NB4 (cell line): ENCODE measurements at regions not wholly inside any gene's neighbourhood (a gene's known extent, or its start where the extent isn't known, plus 50 kb on each side); places are given as distances from the start of the nearest gene placed in this dataset.

Source experiments
- DNase-seq: peaks from one replicate; pipeline ENCODE4 v3.0.0; 2010; ENCODE audit warnings: low read depth
- H3K4me3 ChIP-seq: one replicate; pipeline ENCODE4 v1.5.1; 2011; ENCODE audit warnings: mild to moderate bottlenecking, low read depth, low read length, moderate library complexity
- MYC ChIP-seq: IDR thresholded peaks from 2 replicates; pipeline ENCODE4 v1.6.1; 2011; ENCODE audit warnings: low read depth, low read length
- POLR2A ChIP-seq: IDR thresholded peaks from 2 replicates; pipeline ENCODE4 v1.6.1; 2011; ENCODE audit warnings: mild to moderate bottlenecking; ENCODE audit not compliant: insufficient read length; ENCODE audit errors: extremely low read depth
- TF ChIP-seq, protein P1 (sequence below): IDR thresholded peaks from 2 replicates; pipeline ENCODE4 v1.6.1; 2011; ENCODE audit warnings: low read depth, low read length
- TF ChIP-seq, protein P2 (sequence below): IDR thresholded peaks from one replicate; pipeline ENCODE4 v1.5.1; 2012; ENCODE audit warnings: low read depth, low read length

DNA sequence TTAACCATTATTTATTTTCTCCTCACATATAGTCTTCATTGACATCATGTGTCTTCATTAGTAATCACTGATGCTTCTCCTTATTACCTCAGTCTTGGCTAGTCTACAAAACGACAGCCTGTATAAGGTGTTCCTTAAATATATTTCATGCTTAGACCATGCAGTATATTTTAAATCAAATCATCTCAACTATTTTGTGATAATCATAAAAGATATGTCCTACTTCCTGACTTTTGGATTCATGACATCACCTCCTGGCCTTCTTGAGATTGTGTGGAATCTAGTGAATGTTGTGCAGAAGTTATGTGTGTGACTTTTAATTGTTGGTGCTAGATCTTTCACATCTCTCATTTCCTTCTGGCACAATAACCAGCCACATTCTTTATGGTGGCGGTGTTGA lies 1339.3 kb upstream of the C9orf72 start:
- TF ChIP-seq, protein P1, sequence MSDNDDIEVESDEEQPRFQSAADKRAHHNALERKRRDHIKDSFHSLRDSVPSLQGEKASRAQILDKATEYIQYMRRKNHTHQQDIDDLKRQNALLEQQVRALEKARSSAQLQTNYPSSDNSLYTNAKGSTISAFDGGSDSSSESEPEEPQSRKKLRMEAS = no peak
- no peak for TF ChIP-seq MYC
- TF ChIP-seq, protein P2, sequence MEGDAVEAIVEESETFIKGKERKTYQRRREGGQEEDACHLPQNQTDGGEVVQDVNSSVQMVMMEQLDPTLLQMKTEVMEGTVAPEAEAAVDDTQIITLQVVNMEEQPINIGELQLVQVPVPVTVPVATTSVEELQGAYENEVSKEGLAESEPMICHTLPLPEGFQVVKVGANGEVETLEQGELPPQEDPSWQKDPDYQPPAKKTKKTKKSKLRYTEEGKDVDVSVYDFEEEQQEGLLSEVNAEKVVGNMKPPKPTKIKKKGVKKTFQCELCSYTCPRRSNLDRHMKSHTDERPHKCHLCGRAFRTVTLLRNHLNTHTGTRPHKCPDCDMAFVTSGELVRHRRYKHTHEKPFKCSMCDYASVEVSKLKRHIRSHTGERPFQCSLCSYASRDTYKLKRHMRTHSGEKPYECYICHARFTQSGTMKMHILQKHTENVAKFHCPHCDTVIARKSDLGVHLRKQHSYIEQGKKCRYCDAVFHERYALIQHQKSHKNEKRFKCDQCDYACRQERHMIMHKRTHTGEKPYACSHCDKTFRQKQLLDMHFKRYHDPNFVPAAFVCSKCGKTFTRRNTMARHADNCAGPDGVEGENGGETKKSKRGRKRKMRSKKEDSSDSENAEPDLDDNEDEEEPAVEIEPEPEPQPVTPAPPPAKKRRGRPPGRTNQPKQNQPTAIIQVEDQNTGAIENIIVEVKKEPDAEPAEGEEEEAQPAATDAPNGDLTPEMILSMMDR = no peak
- no peak for TF ChIP-seq POLR2A
- H3K4me3 ChIP-seq = no peak overlapping the region
- DNase-seq = no peak

DNA sequence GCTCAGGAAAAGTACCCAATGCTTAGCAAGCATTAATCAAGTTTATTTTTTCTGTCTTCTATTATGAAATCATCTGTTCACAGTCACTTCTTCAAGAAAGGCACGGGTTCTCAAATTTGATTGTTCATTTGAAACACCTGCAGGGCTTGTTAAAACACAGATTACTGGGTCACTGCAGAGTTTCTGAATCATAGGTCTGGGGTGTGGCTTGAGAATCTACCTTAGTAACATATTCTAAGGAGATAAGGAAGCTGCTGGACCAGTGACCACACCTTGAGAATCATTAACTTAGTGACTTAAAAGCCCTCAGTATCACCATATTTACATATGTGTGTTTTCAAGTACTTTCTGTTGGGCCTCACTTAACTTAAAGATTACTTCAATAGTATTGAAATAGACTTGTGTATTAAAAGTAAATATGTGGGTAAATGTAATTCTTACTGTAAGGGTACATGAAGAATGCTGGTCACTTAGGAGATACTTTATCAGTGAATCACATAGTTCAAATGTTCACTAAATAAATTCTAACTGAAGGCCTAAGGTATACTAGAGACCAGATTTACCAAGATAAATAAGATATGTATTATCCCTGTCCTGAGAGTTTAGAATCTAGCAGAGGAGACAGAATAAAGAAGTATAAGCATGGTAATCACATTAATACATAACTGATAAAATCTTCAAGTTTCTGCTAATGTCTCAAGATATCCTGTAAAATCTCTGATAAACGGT lies 1342.1 kb upstream of the C9orf72 start:
- DNase-seq = no peak
- TF ChIP-seq, protein P1 = no peak
- TF ChIP-seq, protein P2 = no peak
- TF ChIP-seq MYC (no peak), POLR2A (no peak)
- H3K4me3 ChIP-seq = no peak overlapping the region

- TF ChIP-seq MYC (no peak), POLR2A (no peak)
- TF ChIP-seq, protein P1 = no peak
- TF ChIP-seq, protein P2 = no peak
- H3K4me3 ChIP-seq = no peak overlapping the region
- no peak for DNase-seq
These were observed 1343.1 kb upstream of the C9orf72 start for GRCh38 chr9:28916348-28916747.

DNA sequence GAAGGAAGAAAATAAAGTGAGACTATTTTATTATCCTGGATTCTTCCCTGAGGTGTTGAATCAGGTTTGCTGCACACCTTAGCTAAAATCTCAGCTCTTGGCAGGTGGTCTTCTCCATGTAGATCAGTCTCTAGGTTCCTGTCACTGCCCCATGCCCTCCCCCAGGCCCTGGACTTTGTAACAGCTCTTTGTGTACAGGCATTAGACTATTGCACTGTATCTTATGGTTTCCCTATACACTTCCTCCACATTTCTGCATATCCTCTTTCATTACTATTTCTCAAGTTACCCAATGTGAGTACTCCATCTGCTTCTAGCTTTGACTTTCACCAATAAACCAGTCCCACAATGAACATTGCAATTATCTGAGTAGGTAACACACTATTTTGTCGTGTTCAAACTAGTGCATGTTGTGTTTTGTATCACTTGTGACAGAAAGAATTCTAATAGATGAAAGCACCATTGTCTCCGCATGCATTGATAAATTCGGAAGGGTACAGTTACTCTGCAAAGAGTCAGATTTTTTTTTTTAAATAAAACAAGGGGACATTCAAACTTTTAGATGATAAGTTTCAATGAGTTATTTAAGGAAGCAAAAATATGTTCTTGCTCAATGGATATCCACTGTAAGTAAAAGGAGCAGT lies 1348.7 kb upstream of the C9orf72 start:
- no peak overlapping the region for H3K4me3 ChIP-seq
- no peak for DNase-seq
- TF ChIP-seq MYC (no peak), POLR2A (no peak)
- TF ChIP-seq, protein P1 = no peak
- TF ChIP-seq, protein P2 = no peak

DNA sequence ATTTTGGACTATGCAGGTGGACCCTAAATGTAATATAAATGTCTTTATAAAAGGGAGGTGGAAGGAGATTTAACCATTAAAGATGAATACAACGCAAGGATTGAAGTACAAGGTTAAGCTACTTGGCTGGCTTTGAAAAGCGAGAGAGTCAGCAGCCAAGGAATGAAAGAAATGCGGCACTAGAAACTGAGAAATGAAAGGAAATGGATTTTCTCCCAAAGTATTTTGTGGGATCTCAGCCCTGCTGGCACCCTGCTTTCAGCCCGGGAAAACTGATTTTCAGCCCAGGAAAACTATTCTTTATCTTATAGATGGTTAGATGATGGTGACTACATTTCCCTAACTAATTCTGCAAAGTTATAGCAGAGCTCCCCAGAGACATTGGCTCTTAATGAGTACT lies 1349.6 kb upstream of the C9orf72 start:
- no peak overlapping the region for H3K4me3 ChIP-seq

More for the DNA sequence above, 1349.6 kb upstream of the C9orf72 start:
- DNase-seq = no peak
- TF ChIP-seq, protein P2 = no peak
- TF ChIP-seq MYC (no peak), POLR2A (no peak)
- TF ChIP-seq, protein P1 = no peak
